Nephron progenitor cell (in vitro differentiated cells): ENCODE measurements at regions not wholly inside any gene's neighbourhood (a gene's known extent, or its start where the extent isn't known, plus 50 kb on each side); places are given as distances from the start of the nearest gene placed in this dataset.

ENCODE experiments used
- DNase-seq: peaks from one replicate; pipeline ENCODE4 v3.0.0; 2021
- H3K27ac Mint-ChIP-seq: 2 replicates; pipeline ENCODE4 v1.8.0; 2021; ENCODE audit warnings: mild to moderate bottlenecking, moderate library complexity, mixed read lengths
- H3K27me3 Mint-ChIP-seq: 2 replicates; pipeline ENCODE4 v1.8.0; 2021; ENCODE audit warnings: mild to moderate bottlenecking, low read depth, mixed read lengths; ENCODE audit not compliant: poor library complexity
- H3K36me3 Mint-ChIP-seq: 2 replicates; pipeline ENCODE4 v1.8.0; 2021; ENCODE audit warnings: low read depth, mixed read lengths
- H3K4me1 Mint-ChIP-seq: 2 replicates; pipeline ENCODE4 v1.8.0; 2021; ENCODE audit warnings: mixed read lengths
- H3K4me3 Mint-ChIP-seq: 2 replicates; pipeline ENCODE4 v1.8.0; 2021; ENCODE audit warnings: mild to moderate bottlenecking, moderate library complexity, mixed read lengths
- H3K9me3 Mint-ChIP-seq: 2 replicates; pipeline ENCODE4 v1.8.0; 2021; ENCODE audit warnings: mild to moderate bottlenecking, moderate library complexity, mixed read lengths
- CTCF ChIP-seq: fragments of 200-600 bp; sonication (generic); IDR thresholded peaks from 2 replicates; pipeline ENCODE4 v1.5.0; 2021; ENCODE audit warnings: antibody characterized with exemption

- peaks cover 27% of the 10 kb centered on the region for H3K27me3 Mint-ChIP-seq
- H3K9me3 Mint-ChIP-seq = no peaks in the 10 kb centered on the region
- no peak overlapping the region for H3K4me3 Mint-ChIP-seq
- H3K27ac Mint-ChIP-seq = no peak overlapping the region
- no peak for DNase-seq
- no peak for TF ChIP-seq CTCF
- H3K4me1 Mint-ChIP-seq = peaks cover 58% of the 10 kb centered on the region
- no peaks in the 10 kb centered on the region for H3K36me3 Mint-ChIP-seq
Measured at GRCh38 chr6:169959136-169960002, 207.9 kb downstream of the ERMARD start.

- Mint-ChIP-seq H3K36me3 (no peaks in the 10 kb centered on the region), H3K27me3 (peaks cover 31% of the 10 kb centered on the region), H3K4me1 (peaks cover 58% of the 10 kb centered on the region), H3K27ac (no peak overlapping the region), H3K4me3 (no peak overlapping the region), H3K9me3 (no peaks in the 10 kb centered on the region)
- DNase-seq = no peak
- TF ChIP-seq CTCF = no peak
Measured at GRCh38 chr6:169958510-169958909, 207.1 kb downstream of the ERMARD start.

- H3K36me3 Mint-ChIP-seq = no peaks in the 10 kb centered on the region
- H3K27me3 Mint-ChIP-seq = peaks cover 24% of the 10 kb centered on the region
- H3K9me3 Mint-ChIP-seq = peaks cover 10% of the 10 kb centered on the region
- H3K27ac Mint-ChIP-seq = no peak overlapping the region
- TF ChIP-seq CTCF = no peak
- no peak overlapping the region for H3K4me3 Mint-ChIP-seq
- H3K4me1 Mint-ChIP-seq = peaks cover 55% of the 10 kb centered on the region
- DNase-seq = no peak
Measured at GRCh38 chr6:169957351-169957963, 206.0 kb downstream of the ERMARD start.

GRCh38 chr6:169956580-169956979 lies 205.2 kb downstream of the ERMARD start:
- Mint-ChIP-seq H3K9me3 (peaks cover 19% of the 10 kb centered on the region), H3K27me3 (peaks cover 26% of the 10 kb centered on the region), H3K4me1 (peaks cover 52% of the 10 kb centered on the region), H3K4me3 (no peak overlapping the region), H3K36me3 (no peaks in the 10 kb centered on the region), H3K27ac (peak overlapping the region; percentile 49)
- no peak for TF ChIP-seq CTCF
- DNase-seq = no peak

- TF ChIP-seq CTCF = no peak
- Mint-ChIP-seq H3K4me1 (peaks cover 47% of the 10 kb centered on the region), H3K27me3 (peaks cover 26% of the 10 kb centered on the region), H3K4me3 (no peak overlapping the region), H3K27ac (no peak overlapping the region), H3K9me3 (peaks cover 20% of the 10 kb centered on the region), H3K36me3 (no peaks in the 10 kb centered on the region)
- no peak for DNase-seq
Measured at GRCh38 chr6:169955731-169956437, 204.5 kb downstream of the ERMARD start.
